Psoas muscle (tissue), 7 donors: ENCODE measurements at regions not wholly inside any gene's neighbourhood (a gene's known extent, or its start where the extent isn't known, plus 50 kb on each side); places are given as distances from the start of the nearest gene placed in this dataset.

Experiments
- ATAC-seq, 4 donors: fragments of 200-7000 bp; cut with Tn5 transposase; one replicate each; pipeline ENCODE4 v1.9.1; 2020; ENCODE audit warnings: moderate library complexity in 3 of 4, mild to moderate bottlenecking in 2 of 4
- DNase-seq, 2 donors: peaks; one replicate each; pipeline ENCODE4 v3.0.0-alpha.2; 2020
- H3K27ac ChIP-seq: fragments of 200-600 bp; one replicate; pipeline ENCODE4 v1.8.0; 2022
- H3K27me3 ChIP-seq, 3 donors: fragments of 200-600 bp in 1 of 3; one replicate each; pipeline versions ENCODE4 v1.6.1 to v1.8.0; 2013 to 2022; ENCODE audit warnings: low read length in 2 of 3, mild to moderate bottlenecking in 2 of 3, moderate library complexity in 1 of 3; ENCODE audit not compliant: insufficient read depth in 3 of 3
- H3K36me3 ChIP-seq, 2 donors: fragments of 200-600 bp in 1 of 2; one replicate each; pipeline versions ENCODE4 v1.6.1 to v1.8.0; 2013 to 2022; ENCODE audit warnings: low read depth in 1 of 2, mild to moderate bottlenecking in 1 of 2, moderate library complexity in 1 of 2; ENCODE audit not compliant: insufficient read depth in 1 of 2
- H3K4me1 ChIP-seq: fragments of 200-600 bp; one replicate; pipeline ENCODE4 v1.8.0; 2022
- H3K4me3 ChIP-seq: fragments of 200-600 bp; one replicate; pipeline ENCODE4 v1.8.0; 2022; ENCODE audit warnings: mild to moderate bottlenecking
- H3K9me3 ChIP-seq: fragments of 200-600 bp; one replicate; pipeline ENCODE4 v1.8.0; 2022
- CTCF ChIP-seq: fragments of 200-600 bp; IDR thresholded peaks from one replicate; pipeline ENCODE4 v1.8.0; 2022; ENCODE audit warnings: antibody characterized with exemption
- WGBS, 3 donors: extraction: QIAGEN DNeasy Blood & Tissue Kit; methylation state at CpG; one replicate each; pipeline versions ENCODE4 v1.1.6 to v1.1.7; 2013; 5-methylcytosine and 5-hydroxymethylcytosine counted together
- intact Hi-C, 2 donors: fragments of 100-400 bp; cut with DNase I; formaldehyde crosslinking; loops; one replicate each; pipeline versions ENCODE4 v1.11.0 to v1.14.2; 2022
- donor health status: healthy with polysubstance abuse.
- donor health status: DM: no; HTN: no; CAD: no; lungs with moderate emphysema.
- donor health status: Bipolar disorder and iron deficiency.
- donor health status: healthy.
- donor health status: DM: yes; HTN: yes; CAD: no.
- donor health status: DM: no; HTN: no; CAD: no.
- donor health status: DM: yes; HTN: yes; CAD: no.

- H3K9me3 ChIP-seq, result peaks cover 7% of the 10 kb centered on the region
- DNase-seq, result no peak
- H3K27me3 ChIP-seq, result no peaks in the 10 kb centered on the region
- WGBS, 3 donors, result 79 to 96% (median 83%) methylated on average over 1 of the region's 1 CpG
- no peak for ATAC-seq
- H3K4me3 ChIP-seq, result no peak overlapping the region
- no peak for TF ChIP-seq CTCF
- no peaks in the 10 kb centered on the region for H3K36me3 ChIP-seq
- H3K4me1 ChIP-seq, result no peaks in the 10 kb centered on the region
- H3K27ac ChIP-seq, result no peak overlapping the region
- intact Hi-C loops, result no loop called here
These were observed 758.7 kb upstream of the MAN1A1 start for GRCh38 chr6:120108061-120108795.

GRCh38 chr6:120103618-120104017 is 754.1 kb upstream of the MAN1A1 start:
- TF ChIP-seq CTCF, result no peak
- no peak overlapping the region for H3K4me3 ChIP-seq
- DNase-seq, result no peak
- no peaks in the 10 kb centered on the region for H3K4me1 ChIP-seq
- H3K9me3 ChIP-seq, result no peaks in the 10 kb centered on the region
- no peaks in the 10 kb centered on the region for H3K27me3 ChIP-seq
- H3K27ac ChIP-seq, result no peak overlapping the region
- intact Hi-C loops, result no loop called here
- no peaks in the 10 kb centered on the region for H3K36me3 ChIP-seq
- ATAC-seq, result no peak

GRCh38 chr6:120096696-120097260 is 747.2 kb upstream of the MAN1A1 start:
- intact Hi-C loops, result no loop called here

GRCh38 chr6:120083186-120083585 is 733.6 kb upstream of the MAN1A1 start:
- intact Hi-C loops, result no loop called here
- ATAC-seq (no peak), DNase-seq (no peak)
- TF ChIP-seq CTCF, result no peak
- H3K27me3 ChIP-seq, result no peaks in the 10 kb centered on the region
- 72 to 82% (median 81%) methylated on average over 5 of the region's 5 CpGs for WGBS, 3 donors
- no peaks in the 10 kb centered on the region for H3K4me1 ChIP-seq
- no peak overlapping the region for H3K4me3 ChIP-seq
- no peaks in the 10 kb centered on the region for H3K36me3 ChIP-seq
- no peak overlapping the region for H3K27ac ChIP-seq
- no peaks in the 10 kb centered on the region for H3K9me3 ChIP-seq

More at GRCh38 chr6:120096696-120097260, 747.2 kb upstream of the MAN1A1 start:
- H3K4me3 ChIP-seq, result no peak overlapping the region
- no peaks in the 10 kb centered on the region for H3K9me3 ChIP-seq
- H3K27me3 ChIP-seq, result no peaks in the 10 kb centered on the region
- WGBS, 3 donors, result 82 to 89% (median 86%) methylated on average over 2 of the region's 2 CpGs
- no peak overlapping the region for H3K27ac ChIP-seq
- DNase-seq (no peak), ATAC-seq (no peak)
- no peaks in the 10 kb centered on the region for H3K4me1 ChIP-seq
- no peak for TF ChIP-seq CTCF
- no peaks in the 10 kb centered on the region for H3K36me3 ChIP-seq

GRCh38 chr6:120077489-120077888 is 727.9 kb upstream of the MAN1A1 start:
- no peaks in the 10 kb centered on the region for H3K36me3 ChIP-seq
- no peak for TF ChIP-seq CTCF
- no peak overlapping the region for H3K4me3 ChIP-seq
- no peaks in the 10 kb centered on the region for H3K4me1 ChIP-seq
- no peak overlapping the region for H3K27ac ChIP-seq
- intact Hi-C loops, result no loop called here
- H3K9me3 ChIP-seq, result no peaks in the 10 kb centered on the region
- 42 to 45% (median 45%) methylated on average over 2 of the region's 2 CpGs for WGBS, 3 donors
- DNase-seq (no peak), ATAC-seq (no peak)
- H3K27me3 ChIP-seq, result no peaks in the 10 kb centered on the region
